Kidney (tissue), 13 donors: ENCODE measurements at regions not wholly inside any gene's neighbourhood (a gene's known extent, or its start where the extent isn't known, plus 50 kb on each side); places are given as distances from the start of the nearest gene placed in this dataset.

Experiments used
- DNase-seq, 5 donors: peaks; one replicate each; pipeline ENCODE4 v3.0.0-alpha.2; 2013 to 2020
- FAIRE-seq: peaks from 2 replicates; lab custom pipeline; 2012; peaks lifted over from hg19 to GRCh38; lab: Jason Lieb, UNC
- H3K27ac ChIP-seq, 2 donors: one replicate each; pipeline ENCODE4 v1.7.0; 2013; ENCODE audit warnings: low read depth in 2 of 2, low read length in 2 of 2, inconsistent platforms in 1 of 2
- H3K27me3 ChIP-seq: one replicate; pipeline ENCODE4 v1.7.1; 2013; ENCODE audit warnings: low read length, inconsistent platforms; ENCODE audit not compliant: control insufficient read depth, insufficient read depth
- H3K36me3 ChIP-seq, 3 donors: one replicate each; pipeline versions ENCODE4 v1.7.0 to v1.7.1; 2013; ENCODE audit warnings: low read length in 3 of 3, control low read depth in 1 of 3, inconsistent platforms in 1 of 3; ENCODE audit not compliant: insufficient read depth in 3 of 3, control insufficient read depth in 2 of 3
- H3K4me1 ChIP-seq, 3 donors: one replicate each; pipeline versions ENCODE4 v1.7.0 to v1.7.1; 2013; ENCODE audit warnings: low read length in 3 of 3, inconsistent platforms in 1 of 3, low read depth in 1 of 3; ENCODE audit not compliant: control insufficient read depth in 2 of 3, insufficient read depth in 2 of 3
- H3K4me3 ChIP-seq, 3 donors: one replicate each; pipeline versions ENCODE4 v1.7.0 to v1.8.1; 2013; ENCODE audit warnings: low read length in 3 of 3, control low read depth in 1 of 3, inconsistent platforms in 1 of 3
- H3K9ac ChIP-seq, 3 donors: one replicate each; pipeline versions ENCODE4 v1.7.0 to v1.7.1; 2013; ENCODE audit warnings: low read length in 3 of 3, control low read depth in 1 of 3, inconsistent platforms in 1 of 3
- H3K9me3 ChIP-seq, 3 donors: one replicate each; pipeline versions ENCODE4 v1.7.0 to v1.7.1; 2013; ENCODE audit warnings: low read length in 3 of 3, control low read depth in 1 of 3, inconsistent platforms in 1 of 3; ENCODE audit not compliant: control insufficient read depth in 2 of 3, insufficient read depth in 1 of 3
- CTCF ChIP-seq: IDR thresholded peaks from 3 replicates; pipeline ENCODE4 v1.5.1; 2012; ENCODE audit warnings: mild to moderate bottlenecking, moderate library complexity, borderline replicate concordance; ENCODE audit not compliant: insufficient read depth; ENCODE audit errors: extremely low read depth
- intact Hi-C: fragments of 100-400 bp; cut with DNase I; formaldehyde crosslinking; loops from one replicate; pipeline ENCODE4 v1.11.1; 2022
- donor health status: control.
- donor health status: control.
- donor health status: control.
- donor health status: control.
- donor health status: control.
- donor health status: DM: yes; HTN: yes; CAD: no.
- donor health status: Normal renal cell carcinoma (clear cell type).

- TF ChIP-seq CTCF: no peak
- H3K27me3 ChIP-seq: no peaks in the 10 kb centered on the region
- DNase-seq: no peak
- no peak overlapping the region for H3K4me3 ChIP-seq
- intact Hi-C loops: no loop called here
- no peak overlapping the region for H3K9ac ChIP-seq
- no peak for FAIRE-seq
- no peaks in the 10 kb centered on the region for H3K9me3 ChIP-seq
- H3K4me1 ChIP-seq: no peaks in the 10 kb centered on the region
- H3K27ac ChIP-seq: no peak overlapping the region
- no peaks in the 10 kb centered on the region for H3K36me3 ChIP-seq
Observed at GRCh38 chr7:91518058-91518457, 253.8 kb downstream of the FZD1 start.

GRCh38 chr7:91519241-91520158, 255.3 kb downstream of the FZD1 start:
- Histone ChIP-seq H3K36me3 (no peaks in the 10 kb centered on the region), H3K27ac (no peak overlapping the region), H3K4me3 (no peak overlapping the region), H3K9ac (no peak overlapping the region), H3K27me3 (no peaks in the 10 kb centered on the region), H3K9me3 (no peaks in the 10 kb centered on the region), H3K4me1 (no peaks in the 10 kb centered on the region)
- FAIRE-seq: no peak
- DNase-seq: no peak
- TF ChIP-seq CTCF: no peak
- intact Hi-C loops: no loop called here

- Histone ChIP-seq H3K4me3 (no peak overlapping the region), H3K9me3 (no peaks in the 10 kb centered on the region), H3K27me3 (no peaks in the 10 kb centered on the region), H3K4me1 (no peaks in the 10 kb centered on the region), H3K9ac (no peak overlapping the region), H3K27ac (no peak overlapping the region), H3K36me3 (no peaks in the 10 kb centered on the region)
- intact Hi-C loops: no loop called here
- TF ChIP-seq CTCF: no peak
- FAIRE-seq (no peak), DNase-seq (no peak)
Observed at GRCh38 chr7:91520645-91521044, 256.4 kb downstream of the FZD1 start.
